Dermis blood vessel endothelial cell (primary cell): ENCODE measurements at regions not wholly inside any gene's neighbourhood (a gene's known extent, or its start where the extent isn't known, plus 50 kb on each side); places are given as distances from the start of the nearest gene placed in this dataset.
"Not testable (repeated sequence)": the region's sequence is repeated elsewhere in the genome, so short reads cannot be mapped to it uniquely, and the experiment has no call there.

Source experiments
- DNase-seq: peaks from one replicate; pipeline ENCODE4 v3.0.0; 2010

DNA sequence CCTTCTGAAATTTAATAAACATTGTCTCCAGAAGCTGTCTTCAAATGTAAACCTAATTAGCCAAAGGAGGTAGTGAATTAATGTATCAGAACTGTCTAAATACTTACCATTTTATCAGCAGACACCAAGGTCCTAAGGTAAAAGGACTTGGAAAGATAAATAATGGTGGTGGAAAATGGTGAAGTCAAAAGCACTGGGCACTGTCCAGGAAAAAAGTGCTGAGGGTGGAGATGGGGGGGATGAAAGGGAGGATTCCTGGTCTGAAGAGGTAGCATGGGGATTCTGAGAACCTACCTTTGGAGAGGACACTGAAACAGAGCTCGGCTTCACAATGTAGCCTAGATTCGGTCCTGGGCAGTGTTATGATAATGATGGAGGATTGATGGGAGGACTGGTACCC, 149.0 kb upstream of the DPH6 start:
- DNase-seq: no peak

DNA sequence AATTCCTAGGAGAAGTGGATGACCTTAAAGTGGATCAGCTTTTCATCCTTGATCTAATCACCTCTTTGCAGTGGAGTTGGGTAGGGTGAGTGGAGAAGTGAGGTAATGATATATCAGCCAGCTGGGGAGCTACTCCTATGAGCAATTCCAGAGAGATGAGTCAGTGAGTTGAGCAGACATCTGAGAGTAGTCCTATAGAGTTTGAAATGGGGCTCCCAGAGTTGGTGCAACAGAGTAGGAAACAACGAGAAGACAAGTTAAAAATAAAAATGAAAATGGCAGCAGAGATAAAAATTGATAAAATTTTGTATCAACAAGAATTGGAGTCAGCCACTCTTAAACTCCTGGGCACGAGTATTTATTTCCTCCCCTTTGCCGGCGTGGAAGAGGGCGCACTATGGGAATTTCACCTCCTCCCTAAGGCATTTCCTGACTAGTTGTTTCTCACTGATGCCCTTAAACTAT, 150.8 kb upstream of the DPH6 start:
- peak; percentile 92 for DNase-seq

DNA sequence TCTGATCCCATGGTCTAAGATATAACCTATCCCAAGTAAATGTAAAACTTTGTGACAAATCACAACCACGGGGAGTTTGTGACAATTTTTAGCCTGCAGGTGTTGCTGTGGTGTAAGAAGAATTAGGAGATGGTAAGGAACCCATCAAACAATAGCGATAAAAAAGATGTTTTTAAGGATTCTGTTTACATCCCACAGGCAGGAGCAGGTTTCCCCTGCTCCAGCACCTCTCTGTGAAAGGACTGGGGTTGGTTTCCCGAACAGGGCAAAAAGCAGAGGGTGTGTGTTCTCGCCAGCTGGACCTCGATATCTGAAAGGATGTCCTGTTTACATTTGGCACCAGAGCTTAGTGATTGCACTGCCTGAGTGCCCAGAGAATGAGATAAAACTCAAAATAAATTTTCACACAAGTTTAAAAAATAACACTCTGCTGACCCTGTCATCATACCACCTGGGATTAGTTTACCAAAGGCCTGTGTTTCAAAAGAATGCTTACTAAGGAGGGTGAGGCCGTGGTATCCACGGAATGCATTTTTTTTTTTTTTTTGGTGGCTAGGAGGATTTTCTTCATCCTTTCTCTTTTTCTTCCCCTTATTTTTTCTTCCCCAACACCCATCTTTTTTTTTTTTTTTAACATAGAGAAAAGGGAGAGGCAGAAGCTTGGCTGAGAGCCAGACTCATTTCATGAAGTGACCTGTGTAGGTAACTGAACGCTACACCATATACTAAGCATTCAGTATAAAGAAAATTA, 151.8 kb upstream of the DPH6 start:
- peak; percentile 94 for DNase-seq

DNA sequence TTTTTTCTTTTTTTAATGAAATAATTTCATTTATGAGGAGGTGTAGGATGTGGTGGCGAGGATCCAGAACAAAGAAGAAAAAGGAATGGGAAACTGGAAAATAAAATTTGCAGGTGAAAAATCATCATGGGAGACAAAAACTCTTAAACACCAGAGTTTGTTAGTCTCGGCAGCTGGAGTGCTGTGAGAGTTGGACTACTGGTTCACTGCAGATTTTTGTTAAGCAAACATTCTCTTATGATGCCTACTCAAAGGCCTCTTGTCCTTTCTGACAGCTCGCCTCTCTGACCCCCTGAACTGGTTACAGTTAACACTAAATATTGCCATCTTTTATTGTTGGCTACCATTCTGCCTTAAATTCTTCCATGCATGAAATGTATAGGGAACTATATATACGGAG, 152.4 kb upstream of the DPH6 start:
- DNase-seq: peak; percentile 16

DNA sequence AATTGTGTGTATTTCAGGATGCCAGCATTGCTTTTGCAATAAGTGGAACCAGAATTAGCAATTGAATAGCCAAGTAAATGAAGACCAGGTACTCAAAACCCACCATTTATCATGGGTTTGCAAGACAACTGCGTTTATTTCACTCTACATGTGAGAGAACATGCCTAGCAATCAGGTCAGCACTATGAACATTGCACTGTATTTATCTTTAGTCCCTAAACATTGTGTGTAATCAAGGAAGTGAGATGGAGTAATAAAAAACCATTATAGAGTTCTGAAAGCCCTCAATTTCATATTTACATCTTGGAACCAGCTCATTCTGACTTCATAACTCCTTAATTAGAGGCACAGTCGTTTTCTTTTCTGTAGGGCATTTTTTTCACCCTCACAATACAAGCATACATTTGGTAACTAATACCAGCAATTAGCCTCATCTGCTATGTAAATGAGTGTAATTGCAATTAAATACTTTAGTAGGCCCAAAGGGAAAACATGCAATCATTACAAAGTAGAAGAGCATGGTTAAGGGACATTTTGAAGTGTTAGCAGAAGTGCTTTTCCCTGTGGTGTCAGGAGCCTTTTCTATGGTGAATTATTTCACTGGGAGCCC, 153.1 kb upstream of the DPH6 start:
- DNase-seq: no peak

DNA sequence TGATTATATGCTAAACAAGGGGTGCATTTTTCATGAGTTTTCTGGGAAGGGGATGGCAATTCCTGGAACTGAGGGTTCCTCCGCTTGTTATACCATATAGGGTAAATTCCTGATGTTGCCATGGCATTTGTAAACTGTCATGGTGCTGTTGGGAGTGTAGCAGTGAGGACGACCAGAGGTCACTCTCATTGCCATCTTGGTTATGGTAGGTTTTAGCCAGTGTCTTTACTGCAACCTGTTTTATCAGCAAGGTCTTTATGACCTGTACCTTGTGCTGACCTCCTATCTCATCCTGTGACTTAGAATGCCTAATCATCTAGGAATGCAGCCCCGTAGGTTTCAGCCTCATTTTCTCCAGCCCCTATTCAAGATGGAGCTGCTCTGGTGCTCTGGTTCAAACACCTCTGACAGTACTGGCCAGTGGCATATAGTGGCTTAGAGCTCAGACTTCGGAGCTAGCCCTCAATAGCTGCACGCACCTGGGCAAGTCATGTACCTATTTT, 154.2 kb upstream of the DPH6 start:
- DNase-seq: not testable (repeated sequence)

DNA sequence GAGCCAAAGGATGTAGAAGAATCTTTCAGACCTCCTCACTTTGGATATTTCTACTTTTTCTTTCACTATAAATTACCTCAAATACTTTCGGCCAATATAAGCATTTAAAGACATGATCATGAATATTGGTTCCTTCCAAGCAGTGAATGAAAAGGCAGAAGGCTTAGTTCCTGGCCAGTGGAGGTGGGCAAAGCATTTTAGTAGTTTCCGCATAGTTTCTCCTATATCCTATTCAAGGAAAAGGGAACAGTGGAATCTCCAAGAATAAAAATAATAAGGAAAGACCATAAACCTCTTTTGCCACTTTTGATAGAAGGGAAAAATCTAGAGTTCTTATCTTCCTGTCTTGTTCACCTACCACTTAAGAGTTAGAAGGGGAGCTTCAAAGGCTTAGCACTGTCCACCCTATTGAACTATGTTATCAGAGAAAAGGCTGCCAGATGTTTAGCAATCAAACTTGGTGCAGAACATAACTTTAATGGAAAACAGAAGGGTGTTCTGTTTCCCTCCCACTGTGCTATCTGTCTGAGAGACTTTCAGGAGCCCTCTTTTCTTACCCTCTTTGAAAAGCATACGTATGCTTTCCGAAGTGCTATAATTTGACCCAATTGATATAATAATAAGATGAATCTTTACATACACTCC, 155.6 kb upstream of the DPH6 start:
- DNase-seq: no peak

DNA sequence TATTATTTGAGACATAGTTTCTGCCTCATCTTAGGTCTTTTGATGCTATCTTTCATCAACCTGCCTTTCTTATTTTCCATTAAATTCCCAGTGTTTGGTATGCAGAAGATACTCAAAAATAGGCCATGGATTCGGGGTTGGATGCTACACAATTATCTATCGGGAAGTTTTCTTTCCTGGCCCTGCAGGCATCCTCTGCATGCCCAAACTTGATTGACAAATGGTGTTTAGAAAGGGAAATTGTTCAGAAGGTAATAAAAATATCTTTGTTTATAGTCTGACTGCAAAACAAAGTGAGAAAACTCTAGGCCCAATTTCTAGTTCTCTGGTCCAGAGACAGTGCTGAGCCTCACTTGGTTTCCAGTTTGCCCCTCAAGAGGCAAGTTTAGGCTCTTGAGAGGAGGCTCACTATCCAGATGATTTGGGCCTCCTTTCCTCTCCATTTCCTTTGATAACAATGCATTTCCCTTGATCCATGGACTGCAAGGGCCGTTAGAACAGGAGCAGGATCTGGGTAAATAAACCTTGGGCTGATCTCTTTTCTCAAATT, 157.1 kb upstream of the DPH6 start:
- DNase-seq: peak; percentile 19

DNA sequence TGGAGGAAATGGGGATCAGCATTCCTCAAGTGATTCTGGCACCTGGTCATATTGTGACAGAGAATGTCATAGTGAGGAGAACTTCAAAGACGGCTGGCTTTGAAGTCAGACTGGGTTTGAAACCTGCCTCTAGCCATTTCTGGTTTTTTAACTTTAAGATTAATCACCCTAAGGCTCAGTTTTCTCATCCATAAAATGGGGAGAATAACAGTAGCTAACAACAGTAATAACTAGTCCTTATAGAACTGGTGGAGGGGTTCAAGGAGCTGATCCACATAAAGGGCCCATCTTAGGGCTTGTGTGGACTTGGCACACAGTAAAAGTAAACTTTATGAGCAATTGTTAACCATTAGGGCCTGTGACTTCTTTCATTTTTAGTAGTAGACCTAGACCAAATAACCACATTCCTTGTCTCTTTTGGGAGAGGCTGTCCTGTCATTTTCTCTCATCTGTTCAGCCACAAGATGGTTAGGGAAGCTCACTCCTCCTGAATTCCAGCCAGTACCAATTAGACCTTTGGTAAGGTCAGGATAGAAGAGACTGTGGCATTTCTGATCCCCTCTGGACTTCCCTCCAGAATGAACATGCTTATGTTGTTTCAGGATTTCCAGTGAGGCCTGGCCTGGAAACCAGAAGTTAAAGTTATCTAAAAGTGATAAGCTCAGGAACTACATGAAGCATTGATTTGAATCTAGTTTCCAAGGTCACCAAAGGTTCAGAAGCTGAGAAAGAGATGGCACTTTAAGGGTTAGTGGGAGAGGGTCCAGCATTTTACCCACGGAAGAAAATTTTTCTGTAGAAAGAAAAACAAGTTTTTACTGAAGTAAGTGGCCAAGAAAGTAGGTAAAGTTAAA, 159.3 kb upstream of the DPH6 start:
- peak; percentile 40 for DNase-seq

DNA sequence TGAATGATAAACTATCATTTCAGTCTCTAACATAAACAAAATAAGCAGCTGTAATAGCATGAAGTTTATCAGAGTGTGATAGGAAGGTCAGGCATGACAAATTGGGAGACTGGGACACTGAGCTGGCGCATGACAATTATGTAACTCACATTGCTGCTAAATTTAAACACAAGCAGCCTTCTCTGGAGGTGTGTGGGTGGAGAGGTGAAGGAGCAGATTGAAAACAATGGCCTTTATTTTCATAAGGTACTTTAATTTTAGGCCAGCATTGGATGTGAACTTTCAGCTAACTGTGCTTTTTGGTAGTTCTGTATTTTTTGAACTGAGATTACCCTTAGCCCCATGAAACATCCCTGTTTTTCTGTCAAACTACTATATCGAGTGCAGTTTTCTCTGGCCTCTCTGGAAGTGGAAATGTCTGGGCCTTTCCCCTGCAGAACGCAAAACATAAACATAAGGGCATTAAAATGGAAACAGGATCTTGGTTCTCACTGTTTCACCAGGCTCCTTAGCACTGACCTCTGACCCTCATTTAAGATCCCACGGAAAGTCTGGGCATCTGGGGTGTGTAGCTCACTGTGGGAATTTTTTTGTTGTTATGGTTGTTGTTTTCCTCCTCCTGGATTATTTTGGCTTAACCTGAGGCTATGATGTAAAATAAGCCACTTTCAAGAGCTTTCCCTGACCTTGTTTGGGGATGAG, 160.1 kb upstream of the DPH6 start:
- DNase-seq: peak; percentile 77

DNA sequence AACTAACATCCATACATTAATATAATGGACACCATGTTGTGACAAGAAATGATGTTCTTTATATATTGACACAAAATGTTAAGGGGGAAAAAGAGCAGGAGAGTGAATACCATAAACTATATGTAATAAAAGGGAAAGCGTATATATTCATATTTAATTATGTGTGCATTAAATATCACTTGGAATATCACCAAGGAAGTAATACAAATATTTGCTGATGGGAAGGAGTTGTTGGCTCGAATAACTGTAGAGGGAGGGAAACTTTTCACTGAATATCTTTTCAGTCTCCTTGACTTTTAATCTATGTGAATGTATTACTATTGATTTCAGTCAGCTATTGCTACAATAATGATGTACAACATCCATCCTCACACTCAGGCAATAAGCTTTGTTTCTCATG, 167.0 kb upstream of the DPH6 start:
- no peak for DNase-seq

DNA sequence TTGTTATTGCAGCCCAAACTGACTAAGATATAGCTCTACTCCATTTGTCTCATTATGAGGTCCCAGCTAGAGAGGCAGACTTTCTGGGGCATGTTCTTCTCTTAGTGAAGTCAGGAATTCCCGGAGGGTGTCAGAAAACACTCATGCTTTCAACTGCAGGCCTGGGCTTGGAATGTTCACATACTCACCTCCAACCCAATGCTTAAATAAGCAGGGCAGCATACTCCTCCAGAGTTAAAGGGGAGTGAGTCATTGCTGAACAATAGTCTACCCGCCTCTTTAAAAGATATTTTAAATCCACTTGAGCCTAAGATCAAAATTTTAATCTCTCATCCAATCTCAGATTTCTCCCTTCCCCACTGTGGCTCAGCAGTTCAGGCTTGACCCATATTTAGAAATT, 167.8 kb upstream of the DPH6 start:
- peak; percentile 49 for DNase-seq

DNA sequence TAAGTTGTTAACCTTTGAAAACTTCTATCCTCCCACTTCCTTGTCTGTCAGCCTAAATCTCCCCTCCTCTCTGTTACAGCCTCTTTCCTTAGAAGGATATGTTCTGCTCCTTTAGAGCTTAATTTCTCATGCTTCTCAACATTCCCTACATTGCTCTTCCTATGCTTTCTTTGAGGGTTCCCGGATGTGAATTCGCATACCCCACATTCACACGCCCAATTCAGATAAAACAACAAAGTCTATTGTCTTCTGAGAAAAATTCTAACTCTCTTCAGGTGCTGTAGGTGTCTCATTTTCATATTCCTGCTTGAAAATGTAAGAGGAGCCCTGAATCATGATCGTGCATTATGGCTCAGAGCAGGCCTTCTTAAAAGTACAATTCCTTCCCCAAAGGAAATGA, 171.8 kb upstream of the DPH6 start:
- DNase-seq: no peak

DNA sequence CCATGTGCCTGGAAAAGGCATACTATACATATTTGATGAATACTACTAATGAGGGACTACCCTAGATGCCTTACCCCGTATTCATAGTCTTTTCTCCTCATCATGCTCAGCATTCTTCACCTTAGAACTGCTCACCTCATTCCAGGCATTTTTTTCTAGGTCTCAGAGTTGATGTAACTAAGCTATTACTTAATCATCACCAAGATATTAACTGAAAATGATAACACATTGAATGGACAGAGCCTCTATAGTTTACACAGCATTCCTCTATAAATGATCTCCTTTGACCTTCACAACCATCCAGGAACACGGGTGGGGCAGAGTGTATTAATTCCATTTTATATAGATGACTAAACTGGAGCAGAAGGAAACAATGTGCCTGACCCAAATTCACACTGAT, 174.1 kb upstream of the DPH6 start:
- no peak for DNase-seq

DNA sequence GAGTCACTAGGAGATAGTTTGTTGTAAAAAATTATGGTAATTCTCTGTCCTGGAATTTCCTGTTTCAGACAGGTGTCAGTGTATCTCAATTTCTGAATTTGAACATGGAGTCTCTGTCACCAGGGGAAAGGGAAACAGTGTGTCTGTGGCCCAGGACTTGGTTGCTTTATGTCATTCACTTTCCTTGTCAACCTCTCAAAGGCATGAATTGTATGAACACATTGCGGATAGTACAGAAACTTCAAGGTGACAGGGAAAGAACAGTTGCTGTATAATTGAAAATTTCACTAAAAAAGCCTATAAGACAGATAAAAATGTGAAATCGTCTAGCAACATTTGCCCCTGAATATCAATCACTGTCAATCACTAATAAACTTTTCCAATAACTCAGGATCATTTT, 175.0 kb upstream of the DPH6 start:
- no peak for DNase-seq

DNA sequence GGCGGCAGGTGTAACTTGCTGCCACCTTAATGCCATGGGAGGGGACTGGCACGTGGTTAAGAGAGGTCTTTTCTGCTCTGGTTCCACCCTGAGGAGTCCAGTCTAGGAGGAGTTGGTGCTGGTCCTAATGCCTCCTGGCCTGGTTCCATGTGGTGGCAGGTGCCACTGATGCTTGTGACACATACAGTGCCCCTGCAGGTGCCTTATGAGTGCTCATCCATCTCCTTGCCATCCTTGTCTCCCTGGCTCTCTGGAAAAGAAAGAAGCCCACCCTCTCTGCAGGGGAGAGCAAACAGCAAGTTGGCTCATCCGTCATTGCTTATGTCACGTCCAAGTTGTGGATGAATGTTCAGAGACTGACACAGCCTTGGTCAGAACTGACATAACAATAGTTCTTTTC, 175.8 kb upstream of the DPH6 start:
- no peak for DNase-seq

DNA sequence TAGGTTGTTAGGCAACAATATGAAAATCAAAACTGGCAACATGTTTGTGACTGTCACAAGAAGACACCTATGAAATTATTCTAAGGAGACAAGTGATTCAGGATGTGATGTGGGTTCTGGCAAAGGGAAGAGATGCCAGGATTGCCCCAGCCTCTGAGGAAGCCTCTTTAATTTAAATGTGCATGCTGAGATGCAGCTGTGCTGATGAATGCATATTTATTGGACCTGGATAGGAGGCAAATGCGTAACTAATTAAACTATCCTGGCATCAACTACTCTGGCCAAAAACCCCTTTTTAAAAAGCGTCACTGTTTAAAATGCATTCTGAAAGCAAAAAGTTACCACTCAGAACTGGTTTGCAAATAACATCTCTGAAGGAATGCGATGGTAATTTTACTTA, 176.5 kb upstream of the DPH6 start:
- DNase-seq: no peak

DNA sequence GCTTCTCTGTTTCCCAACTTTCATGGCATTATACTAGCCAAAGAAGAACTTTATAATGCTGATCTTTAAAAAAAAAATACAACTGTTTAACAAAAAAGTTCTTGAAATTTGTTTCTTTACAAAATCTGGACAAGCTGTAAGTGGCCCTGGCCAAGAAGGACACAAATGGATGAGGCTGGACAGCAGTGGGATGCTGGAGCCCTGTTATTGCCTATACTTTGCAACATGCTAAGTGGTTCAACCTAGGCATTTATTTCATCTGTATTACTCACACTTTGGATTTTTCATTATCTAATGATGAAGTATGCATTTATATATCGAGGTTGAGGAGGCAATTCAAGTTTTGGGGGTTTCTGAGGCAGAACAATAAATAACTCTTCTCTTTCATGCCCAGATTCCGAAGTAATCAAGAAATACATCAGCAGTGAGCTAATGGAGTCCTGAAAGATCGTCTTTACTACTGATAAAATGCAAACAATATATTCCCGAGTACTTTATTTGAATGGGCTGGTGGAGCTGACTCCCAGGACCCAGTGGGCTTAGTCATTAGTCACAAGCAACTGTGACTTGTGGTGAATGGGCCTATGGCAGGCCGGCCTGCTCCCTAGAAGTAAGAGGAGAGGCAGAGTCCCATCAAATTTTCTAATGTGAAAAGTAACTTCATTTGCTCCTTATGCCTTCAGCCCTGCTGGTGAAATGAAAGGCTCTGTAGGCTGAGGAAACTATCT, 177.3 kb upstream of the DPH6 start:
- DNase-seq: no peak

DNA sequence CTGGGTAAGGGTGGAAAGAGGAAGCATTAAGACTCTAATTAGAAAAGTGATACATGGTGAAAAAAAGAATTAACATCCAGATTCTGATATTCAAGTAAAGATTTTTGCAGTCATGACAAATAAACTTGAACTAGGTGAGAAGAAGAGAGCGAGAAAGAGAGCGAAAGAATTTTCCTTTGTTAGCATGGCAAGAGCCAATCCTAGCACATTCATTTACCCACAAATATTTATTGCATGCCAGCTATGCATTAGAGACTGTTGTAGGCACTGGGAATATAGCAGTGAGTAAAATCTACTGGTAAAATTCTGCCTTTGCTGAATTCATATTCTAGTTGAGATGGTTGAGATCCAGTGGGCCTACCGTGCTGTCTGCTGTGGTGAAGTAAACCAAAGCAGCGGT, 177.9 kb upstream of the DPH6 start:
- DNase-seq: no peak

DNA sequence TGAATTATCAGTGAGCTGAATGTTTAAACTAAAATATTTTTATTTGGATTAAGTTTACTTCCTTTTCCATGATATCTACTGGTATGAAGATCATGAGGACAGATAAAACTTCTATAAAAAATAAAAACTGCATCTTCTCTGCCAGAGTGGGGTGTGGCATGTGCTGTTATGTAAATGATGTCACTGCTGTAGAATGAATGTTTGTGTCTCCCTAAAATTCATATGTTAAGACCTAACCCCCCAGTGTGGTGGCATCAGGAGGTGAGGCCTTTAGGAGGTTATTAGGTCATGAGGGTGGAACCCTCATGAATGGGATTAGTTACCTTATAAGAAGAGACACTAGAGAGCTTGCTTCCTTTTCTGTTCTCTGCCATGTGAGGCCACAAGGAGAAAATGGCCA, 178.7 kb upstream of the DPH6 start:
- no peak for DNase-seq

DNA sequence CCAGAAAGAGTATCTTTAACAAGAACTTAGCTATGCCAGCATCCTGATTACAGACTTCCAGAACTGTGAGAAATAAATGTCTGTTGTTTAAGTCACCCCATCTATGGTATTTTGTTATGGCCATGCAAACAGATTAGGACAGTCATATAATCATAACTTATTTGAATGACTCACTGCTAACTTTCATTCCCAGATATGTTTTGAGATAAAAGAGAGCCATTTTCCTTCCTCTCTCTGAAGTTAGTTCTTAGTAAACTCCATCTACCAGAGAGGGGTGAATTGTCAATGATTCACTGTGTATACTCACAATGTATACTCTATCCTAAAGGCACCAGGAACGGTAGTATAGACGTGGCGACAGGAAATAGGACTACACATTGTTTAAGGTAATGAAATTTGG, 179.4 kb upstream of the DPH6 start:
- peak; percentile 40 for DNase-seq
